Naive B cell (primary cell): ENCODE measurements at regions not wholly inside any gene's neighbourhood (a gene's known extent, or its start where the extent isn't known, plus 50 kb on each side); places are given as distances from the start of the nearest gene placed in this dataset.

ENCODE experiments used
- ATAC-seq, 2 donors: fragments of 150-1000 bp; cut with Tn5 transposase; 2 replicates each; pipeline ENCODE4 v1.10.0; 2021; ENCODE audit warnings: low read depth in 2 of 2, mild to moderate bottlenecking in 2 of 2, moderate library complexity in 2 of 2
- DNase-seq: peaks from one replicate; pipeline ENCODE4 v3.0.0; 2022
- H3K27ac Mint-ChIP-seq, 6 donors: one replicate each; pipeline ENCODE4 v1.8.0; 2020 to 2022; ENCODE audit warnings: mild to moderate bottlenecking in 6 of 6, mixed read lengths in 6 of 6, moderate library complexity in 5 of 6, inconsistent platforms in 2 of 6
- H3K27me3 Mint-ChIP-seq, 3 donors: one replicate each; pipeline ENCODE4 v1.8.0; 2021 to 2022; ENCODE audit warnings: mixed read lengths in 3 of 3, mild to moderate bottlenecking in 1 of 3
- H3K36me3 Mint-ChIP-seq, 2 donors: one replicate each; pipeline ENCODE4 v1.8.0; 2020 to 2022; ENCODE audit warnings: mixed read lengths in 2 of 2, inconsistent platforms in 1 of 2, mild to moderate bottlenecking in 1 of 2
- H3K4me1 Mint-ChIP-seq, 3 donors: one replicate each; pipeline ENCODE4 v1.8.0; 2020 to 2022; ENCODE audit warnings: mixed read lengths in 3 of 3, inconsistent platforms in 1 of 3, mild to moderate bottlenecking in 1 of 3, moderate library complexity in 1 of 3
- H3K4me3 Mint-ChIP-seq, 8 donors: one replicate each; pipeline ENCODE4 v1.8.0; 2020 to 2022; ENCODE audit warnings: mild to moderate bottlenecking in 8 of 8, mixed read lengths in 8 of 8, moderate library complexity in 8 of 8, inconsistent platforms in 2 of 8
- H3K9me3 Mint-ChIP-seq, 7 donors: one replicate each; pipeline ENCODE4 v1.8.0; 2020 to 2022; ENCODE audit warnings: mixed read lengths in 7 of 7, mild to moderate bottlenecking in 5 of 7, inconsistent platforms in 2 of 7, moderate library complexity in 1 of 7

GRCh38 chr18:47758000-47758399, 172.5 kb downstream of the SMAD2 start:
- DNase-seq (no peak), ATAC-seq (no peak)
- Mint-ChIP-seq H3K4me3 (no peak overlapping the region), H3K27ac (no peak overlapping the region), H3K9me3 (peaks cover 0 to 32% (median 19%) of the 10 kb centered on the region in 7 donors), H3K27me3 (peaks cover 16 to 78% (median 51%) of the 10 kb centered on the region in 3 donors), H3K4me1 (peaks cover 0 to 6% (median 0%) of the 10 kb centered on the region in 3 donors), H3K36me3 (peaks cover 6 to 10% of the 10 kb centered on the region in 2 donors)

- peak overlapping the region in 1 of 6 donors; percentile 41 for H3K27ac Mint-ChIP-seq
- peak overlapping the region in 1 of 8 donors; percentile 44 for H3K4me3 Mint-ChIP-seq
- peaks cover 16 to 71% (median 49%) of the 10 kb centered on the region in 3 donors for H3K27me3 Mint-ChIP-seq
- H3K36me3 Mint-ChIP-seq: peaks cover 6 to 10% of the 10 kb centered on the region in 2 donors
- ATAC-seq (peak in 1 of 2 donors; percentile 25), DNase-seq (no peak)
- peaks cover 0 to 6% (median 0%) of the 10 kb centered on the region in 3 donors for H3K4me1 Mint-ChIP-seq
- H3K9me3 Mint-ChIP-seq: peaks cover 0 to 29% (median 16%) of the 10 kb centered on the region in 7 donors
These were observed 174.0 kb downstream of the SMAD2 start for GRCh38 chr18:47756364-47757016.

DNA sequence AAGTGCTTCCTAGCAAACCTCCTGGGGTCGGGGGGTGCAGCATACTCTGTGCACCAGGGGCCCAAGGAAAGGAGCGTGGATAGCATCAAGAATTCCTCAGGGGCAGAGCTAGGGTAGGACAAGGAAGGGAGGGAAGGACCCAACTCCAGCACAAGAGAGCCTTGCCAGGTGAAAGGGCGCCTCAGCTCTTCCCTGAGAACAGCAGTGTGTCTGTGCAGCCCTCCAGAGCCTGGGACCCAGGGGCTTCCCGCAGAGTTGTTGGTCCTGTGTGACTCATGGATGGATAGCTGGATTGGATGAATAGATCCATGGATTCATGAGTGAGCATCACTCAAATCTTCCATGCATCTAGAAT, 175.4 kb downstream of the SMAD2 start:
- no peak for DNase-seq
- peaks cover 0 to 6% (median 0%) of the 10 kb centered on the region in 3 donors for H3K4me1 Mint-ChIP-seq
- no peak overlapping the region for H3K4me3 Mint-ChIP-seq
- H3K27ac Mint-ChIP-seq: no peak overlapping the region
- no peak for ATAC-seq
- peaks cover 8 to 64% (median 46%) of the 10 kb centered on the region in 3 donors for H3K27me3 Mint-ChIP-seq
- peaks cover 0 to 21% (median 9%) of the 10 kb centered on the region in 7 donors for H3K9me3 Mint-ChIP-seq
- peaks cover 0 to 2% of the 10 kb centered on the region in 2 donors for H3K36me3 Mint-ChIP-seq

- no peak for ATAC-seq
- no peak overlapping the region for H3K4me3 Mint-ChIP-seq
- peak overlapping the region in 1 of 6 donors; percentile 51 for H3K27ac Mint-ChIP-seq
- H3K4me1 Mint-ChIP-seq: peaks cover 0 to 8% (median under 1%) of the 10 kb centered on the region in 3 donors
- no peaks in the 10 kb centered on the region for H3K36me3 Mint-ChIP-seq
- DNase-seq: no peak
- H3K27me3 Mint-ChIP-seq: peaks cover 5 to 58% (median 40%) of the 10 kb centered on the region in 3 donors
- peaks cover 0 to 15% (median 6%) of the 10 kb centered on the region in 7 donors for H3K9me3 Mint-ChIP-seq
These were observed 176.0 kb downstream of the SMAD2 start for GRCh38 chr18:47754311-47755101.

GRCh38 chr18:47752796-47753645, 177.4 kb downstream of the SMAD2 start:
- no peak overlapping the region for H3K4me3 Mint-ChIP-seq
- H3K4me1 Mint-ChIP-seq: peaks cover 0 to 14% (median 5%) of the 10 kb centered on the region in 3 donors
- DNase-seq: no peak
- no peak for ATAC-seq
- H3K9me3 Mint-ChIP-seq: peaks cover 0 to under 1% (median 0%) of the 10 kb centered on the region in 7 donors
- no peak overlapping the region for H3K27ac Mint-ChIP-seq
- no peaks in the 10 kb centered on the region for H3K36me3 Mint-ChIP-seq
- peaks cover 5 to 54% (median 39%) of the 10 kb centered on the region in 3 donors for H3K27me3 Mint-ChIP-seq

DNA sequence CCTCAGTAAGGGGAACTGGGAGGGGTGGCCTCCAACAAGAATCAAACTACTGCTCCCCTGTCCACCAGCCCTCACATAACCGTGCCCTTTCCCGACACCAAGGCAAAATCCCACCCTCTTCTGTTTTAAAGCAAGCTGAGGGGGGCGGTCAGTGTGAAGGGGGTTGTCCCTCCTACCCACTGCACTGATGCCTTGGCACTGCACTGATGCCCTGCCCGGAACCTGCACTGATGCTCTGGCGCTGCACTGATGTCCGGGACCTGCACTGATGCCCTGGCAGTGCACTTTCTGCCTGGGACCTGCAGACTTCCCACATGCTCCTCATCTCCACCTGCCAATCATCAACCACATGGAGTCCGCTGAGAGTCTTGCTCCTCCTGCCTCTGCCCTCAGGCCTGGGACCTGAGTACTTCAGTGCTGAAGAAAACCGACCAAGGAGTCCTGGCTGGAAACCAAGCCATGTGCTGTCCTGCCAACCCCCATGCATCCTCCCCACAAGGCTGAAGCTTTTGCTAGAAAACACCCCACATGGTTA, 179.5 kb downstream of the SMAD2 start:
- H3K36me3 Mint-ChIP-seq: no peaks in the 10 kb centered on the region
- no peak overlapping the region for H3K4me3 Mint-ChIP-seq
- no peaks in the 10 kb centered on the region for H3K9me3 Mint-ChIP-seq
- no peak for DNase-seq
- H3K27ac Mint-ChIP-seq: no peak overlapping the region
- peaks cover 0 to 14% (median 5%) of the 10 kb centered on the region in 3 donors for H3K4me1 Mint-ChIP-seq
- peaks cover 6 to 43% (median 31%) of the 10 kb centered on the region in 3 donors for H3K27me3 Mint-ChIP-seq
- no peak for ATAC-seq

- peaks cover 0 to 13% (median 5%) of the 10 kb centered on the region in 3 donors for H3K4me1 Mint-ChIP-seq
- DNase-seq (no peak), ATAC-seq (no peak)
- H3K27me3 Mint-ChIP-seq: peaks cover 7 to 37% (median 24%) of the 10 kb centered on the region in 3 donors
- no peaks in the 10 kb centered on the region for H3K9me3 Mint-ChIP-seq
- H3K4me3 Mint-ChIP-seq: no peak overlapping the region
- H3K36me3 Mint-ChIP-seq: no peaks in the 10 kb centered on the region
- H3K27ac Mint-ChIP-seq: peak overlapping the region in 2 of 6 donors; percentile 50 to 81
These were observed 180.9 kb downstream of the SMAD2 start for GRCh38 chr18:47749600-47749973.

- no peaks in the 10 kb centered on the region for H3K9me3 Mint-ChIP-seq
- peak overlapping the region in 2 of 6 donors; percentile 50 to 81 for H3K27ac Mint-ChIP-seq
- DNase-seq (peak; percentile 80), ATAC-seq (peak; percentile 95 to 97)
- H3K4me3 Mint-ChIP-seq: peak overlapping the region in 5 of 8 donors; percentile 33 to 60 (median 47)
- no peaks in the 10 kb centered on the region for H3K36me3 Mint-ChIP-seq
- H3K4me1 Mint-ChIP-seq: peaks cover 0 to 9% (median 5%) of the 10 kb centered on the region in 3 donors
- peaks cover 7 to 31% (median 19%) of the 10 kb centered on the region in 3 donors for H3K27me3 Mint-ChIP-seq
These were observed 181.4 kb downstream of the SMAD2 start for GRCh38 chr18:47748847-47749599.

DNA sequence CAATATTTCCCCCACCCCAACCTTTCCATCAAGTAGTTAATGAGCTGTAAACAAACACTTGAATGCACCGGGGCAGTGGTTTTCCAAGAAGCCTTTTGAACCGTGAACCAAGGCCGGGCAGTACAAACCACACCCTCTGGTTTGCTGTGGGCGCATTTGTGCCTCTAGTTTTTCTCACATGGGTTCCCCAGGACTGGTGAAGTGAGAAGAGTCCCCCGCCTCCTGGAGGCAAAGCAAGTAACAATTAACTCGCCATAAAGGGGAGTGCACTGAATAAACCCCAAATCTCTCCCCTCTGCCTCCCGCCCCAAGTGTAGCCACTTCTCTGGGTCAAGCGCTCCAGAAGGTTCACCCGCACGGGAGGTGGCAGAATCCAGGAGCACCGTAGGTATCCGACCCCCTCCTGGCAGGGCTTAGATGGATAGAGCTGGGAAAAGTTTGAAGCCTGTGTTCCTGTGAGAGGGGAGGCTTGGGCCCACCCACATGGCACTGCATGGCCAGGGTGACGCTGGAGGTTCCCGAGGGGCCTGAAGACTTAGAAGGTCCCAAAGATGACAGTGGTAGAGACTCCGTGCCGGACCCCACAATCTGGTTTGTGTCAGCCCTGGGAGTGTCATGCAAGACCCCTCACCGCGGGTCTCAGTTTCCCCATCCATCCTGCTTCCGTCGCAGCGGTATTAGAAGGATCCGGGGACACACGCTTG, 182.2 kb downstream of the SMAD2 start:
- Mint-ChIP-seq H3K4me3 (peak overlapping the region in 2 of 8 donors; percentile 60 to 69), H3K36me3 (no peaks in the 10 kb centered on the region), H3K4me1 (peaks cover 0 to 9% (median 5%) of the 10 kb centered on the region in 3 donors), H3K27me3 (peaks cover 7 to 26% (median 12%) of the 10 kb centered on the region in 3 donors), H3K27ac (no peak overlapping the region), H3K9me3 (no peaks in the 10 kb centered on the region)
- no peak for ATAC-seq
- DNase-seq: no peak

DNA sequence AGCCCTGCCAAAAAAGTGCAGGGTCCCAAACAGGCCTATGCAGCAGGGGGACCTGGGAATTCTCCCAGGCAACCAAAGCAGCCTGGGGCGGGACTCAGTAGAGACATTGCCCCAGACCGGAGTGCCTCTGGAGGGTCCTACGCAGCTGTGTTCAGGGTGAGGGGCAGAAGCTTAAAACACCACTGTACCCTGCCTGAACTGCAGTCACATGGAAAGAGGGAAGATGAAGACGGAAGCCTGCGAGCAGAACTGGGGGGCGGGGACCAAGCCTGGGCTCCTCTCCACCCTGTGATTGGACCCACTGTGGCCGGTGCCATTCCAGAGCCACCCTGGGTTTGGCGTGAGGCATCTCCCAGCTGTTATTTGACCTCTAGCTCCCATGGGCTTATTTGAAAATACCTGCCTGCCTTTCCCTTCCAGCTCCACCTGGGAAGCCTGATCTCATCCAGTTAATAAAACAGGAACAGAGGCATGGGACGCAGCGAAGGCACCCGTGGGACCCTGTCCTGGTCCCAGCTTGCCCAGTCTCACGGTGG, 183.1 kb downstream of the SMAD2 start:
- ATAC-seq (no peak), DNase-seq (no peak)
- Mint-ChIP-seq H3K27me3 (peaks cover 7 to 20% (median 7%) of the 10 kb centered on the region in 3 donors), H3K27ac (no peak overlapping the region), H3K4me1 (peaks cover 0 to 9% (median 5%) of the 10 kb centered on the region in 3 donors), H3K36me3 (no peaks in the 10 kb centered on the region), H3K4me3 (no peak overlapping the region), H3K9me3 (no peaks in the 10 kb centered on the region)

- Mint-ChIP-seq H3K36me3 (no peaks in the 10 kb centered on the region), H3K4me1 (peaks cover 0 to 9% (median 5%) of the 10 kb centered on the region in 3 donors), H3K4me3 (no peak overlapping the region), H3K27ac (no peak overlapping the region), H3K9me3 (no peaks in the 10 kb centered on the region), H3K27me3 (peaks cover 7 to 16% (median 7%) of the 10 kb centered on the region in 3 donors)
- no peak for ATAC-seq
- no peak for DNase-seq
These were observed 183.8 kb downstream of the SMAD2 start for GRCh38 chr18:47746615-47747014.
